Epithelial cell of proximal tubule (primary cell): ENCODE measurements at regions not wholly inside any gene's neighbourhood (a gene's known extent, or its start where the extent isn't known, plus 50 kb on each side); places are given as distances from the start of the nearest gene placed in this dataset.
A peak's percentile ranks its signal among the peaks of the same experiment; 100 is the strongest.
"Not testable (repeated sequence)": the region's sequence is repeated elsewhere in the genome, so short reads cannot be mapped to it uniquely, and the experiment has no call there.

Source experiments
- DNase-seq: peaks from one replicate; pipeline ENCODE4 v3.0.0-alpha.2; 2011; ENCODE audit warnings: low read depth
- H3K4me3 ChIP-seq: 2 replicates; pipeline ENCODE4 v1.5.1; 2011; ENCODE audit warnings: low read depth, mild to moderate bottlenecking, low read length
- TF ChIP-seq, protein P1 (sequence below): conservative IDR thresholded peaks from 2 replicates; pipeline ENCODE4 v1.5.1; 2012; ENCODE audit warnings: low read depth, mild to moderate bottlenecking, low read length

DNA sequence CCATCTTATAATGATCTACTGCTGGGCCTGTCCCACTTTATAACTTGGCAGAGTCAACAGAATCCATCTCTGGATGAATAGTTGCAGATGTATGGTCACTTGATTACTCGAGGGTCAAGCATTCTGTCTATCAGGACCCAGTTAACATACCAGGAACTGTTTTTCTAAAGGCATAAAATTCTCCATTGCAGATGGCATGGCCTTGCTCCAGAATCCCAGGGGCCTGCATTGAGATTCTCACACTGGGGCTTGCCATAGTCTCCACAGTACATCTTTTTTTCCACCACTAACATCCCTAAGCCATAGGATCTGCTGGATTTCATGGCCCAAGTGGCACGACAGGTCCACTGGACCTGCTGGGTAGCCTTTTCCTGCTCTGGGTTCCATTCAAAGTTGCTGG, 68.5 kb upstream of the CACNA1D start:
- TF ChIP-seq, protein P1, sequence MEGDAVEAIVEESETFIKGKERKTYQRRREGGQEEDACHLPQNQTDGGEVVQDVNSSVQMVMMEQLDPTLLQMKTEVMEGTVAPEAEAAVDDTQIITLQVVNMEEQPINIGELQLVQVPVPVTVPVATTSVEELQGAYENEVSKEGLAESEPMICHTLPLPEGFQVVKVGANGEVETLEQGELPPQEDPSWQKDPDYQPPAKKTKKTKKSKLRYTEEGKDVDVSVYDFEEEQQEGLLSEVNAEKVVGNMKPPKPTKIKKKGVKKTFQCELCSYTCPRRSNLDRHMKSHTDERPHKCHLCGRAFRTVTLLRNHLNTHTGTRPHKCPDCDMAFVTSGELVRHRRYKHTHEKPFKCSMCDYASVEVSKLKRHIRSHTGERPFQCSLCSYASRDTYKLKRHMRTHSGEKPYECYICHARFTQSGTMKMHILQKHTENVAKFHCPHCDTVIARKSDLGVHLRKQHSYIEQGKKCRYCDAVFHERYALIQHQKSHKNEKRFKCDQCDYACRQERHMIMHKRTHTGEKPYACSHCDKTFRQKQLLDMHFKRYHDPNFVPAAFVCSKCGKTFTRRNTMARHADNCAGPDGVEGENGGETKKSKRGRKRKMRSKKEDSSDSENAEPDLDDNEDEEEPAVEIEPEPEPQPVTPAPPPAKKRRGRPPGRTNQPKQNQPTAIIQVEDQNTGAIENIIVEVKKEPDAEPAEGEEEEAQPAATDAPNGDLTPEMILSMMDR: no peak
- DNase-seq: no peak
- no peak overlapping the region for H3K4me3 ChIP-seq

DNA sequence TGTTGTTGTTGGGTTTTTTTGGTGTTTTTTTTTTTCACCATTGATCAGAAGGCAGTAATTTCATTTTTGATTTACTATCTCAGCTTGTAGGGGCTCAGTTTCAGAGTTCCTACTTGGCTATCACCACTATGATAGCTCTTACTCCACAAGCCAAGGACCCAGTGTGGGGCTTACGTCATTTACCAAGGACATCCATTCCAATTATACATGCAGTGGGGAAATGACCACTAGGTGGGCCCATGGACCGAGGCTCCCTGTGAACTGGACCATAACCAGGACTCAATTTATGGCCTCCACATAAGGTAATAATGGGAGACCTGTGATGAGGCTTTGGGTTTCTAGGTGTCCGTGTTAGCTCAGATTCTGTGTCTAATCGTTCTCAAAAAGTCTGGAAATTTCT, 67.5 kb upstream of the CACNA1D start:
- DNase-seq: no peak
- TF ChIP-seq, protein P1: peak; percentile 46
- no peak overlapping the region for H3K4me3 ChIP-seq

DNA sequence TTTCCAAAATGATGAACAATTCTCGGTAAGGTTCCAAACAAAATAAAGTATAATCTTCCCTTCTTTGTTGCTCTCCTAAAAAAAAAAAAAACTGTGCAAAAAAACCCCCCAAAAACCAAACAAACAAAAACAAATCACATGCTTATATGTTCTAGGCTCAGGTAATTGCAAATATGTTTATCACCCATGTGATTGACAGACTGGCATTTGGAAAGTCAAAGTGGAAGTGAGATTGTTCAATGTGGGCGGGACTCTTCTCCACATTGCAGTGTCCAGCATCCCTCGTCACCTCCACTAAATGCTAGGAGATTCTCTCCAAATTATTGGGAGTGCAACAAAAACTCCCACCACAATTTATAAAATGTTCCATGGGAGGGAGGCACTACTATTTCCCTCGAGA, 57.6 kb upstream of the CACNA1D start:
- TF ChIP-seq, protein P1: no peak
- H3K4me3 ChIP-seq: no peak overlapping the region
- DNase-seq: no peak

DNA sequence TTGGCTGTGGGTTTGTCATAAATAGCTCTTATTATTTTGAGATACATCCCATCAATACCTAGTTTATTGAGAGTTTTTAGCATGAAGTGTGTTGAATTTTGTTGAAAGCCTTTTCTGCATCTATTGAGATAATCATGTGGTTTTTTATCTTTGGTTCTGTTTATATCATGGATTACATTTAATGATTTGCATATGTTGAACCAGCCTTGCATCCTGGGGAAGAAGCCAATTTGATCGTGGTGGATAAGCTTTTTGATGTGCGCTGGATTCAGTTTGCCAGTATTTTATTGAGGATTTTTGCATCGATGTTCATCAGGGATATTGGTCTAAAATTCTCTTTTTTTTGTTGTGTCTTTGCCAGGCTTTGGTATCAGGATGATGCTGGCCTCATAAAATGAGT, 51.5 kb upstream of the CACNA1D start:
- not testable (repeated sequence) for DNase-seq, H3K4me3 ChIP-seq
